Gastrocnemius medialis (tissue), 4 donors: ENCODE measurements at regions not wholly inside any gene's neighbourhood (a gene's known extent, or its start where the extent isn't known, plus 50 kb on each side); places are given as distances from the start of the nearest gene placed in this dataset.

Experiments used
- POLR2A ChIP-seq, 2 donors: fragments of 450-650 bp; IDR thresholded peaks; one replicate each; pipeline ENCODE4 v1.6.1; 2017; ENCODE audit warnings: antibody characterized with exemption in 2 of 2, mild to moderate bottlenecking in 2 of 2, moderate library complexity in 2 of 2
- TF ChIP-seq, protein P1 (sequence below), 5 experiments: fragments of 450-650 bp in 3 of 5; fragments of 200-600 bp in 2 of 5; sonication (generic) in 2 of 5; IDR thresholded peaks in 4 of 5; conservative IDR thresholded peaks in 1 of 5; 1 replicate in 4 of 5; 2 replicates in 1 of 5; pipeline ENCODE4 v1.5.1; 2016 to 2019; ENCODE audit warnings: antibody characterized with exemption in 5 of 5, mild to moderate bottlenecking in 3 of 5, moderate library complexity in 3 of 5

DNA sequence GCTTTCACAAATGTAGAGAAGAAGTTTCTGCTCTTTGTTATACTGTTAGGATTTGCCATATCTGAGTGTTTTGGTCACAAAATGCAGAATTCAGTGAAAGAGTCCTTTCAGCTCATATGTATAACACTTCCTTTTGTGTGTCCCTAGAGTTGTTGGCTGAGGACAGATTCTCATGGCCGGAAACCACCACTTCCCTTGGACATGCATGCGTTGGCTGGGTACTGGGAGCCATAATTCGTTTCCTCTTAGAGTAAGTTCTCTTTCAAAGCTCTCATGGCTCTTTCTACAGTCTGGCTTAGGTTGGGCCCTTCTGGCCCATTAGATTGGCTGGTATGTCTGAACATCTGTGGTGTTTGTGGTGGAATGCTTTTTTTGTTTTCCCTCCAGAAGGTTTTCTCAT is 298.5 kb downstream of the DIPK2A start:
- no peak for TF ChIP-seq POLR2A (IDR thresholded peaks at IDR 0.05)
- TF ChIP-seq, protein P1, sequence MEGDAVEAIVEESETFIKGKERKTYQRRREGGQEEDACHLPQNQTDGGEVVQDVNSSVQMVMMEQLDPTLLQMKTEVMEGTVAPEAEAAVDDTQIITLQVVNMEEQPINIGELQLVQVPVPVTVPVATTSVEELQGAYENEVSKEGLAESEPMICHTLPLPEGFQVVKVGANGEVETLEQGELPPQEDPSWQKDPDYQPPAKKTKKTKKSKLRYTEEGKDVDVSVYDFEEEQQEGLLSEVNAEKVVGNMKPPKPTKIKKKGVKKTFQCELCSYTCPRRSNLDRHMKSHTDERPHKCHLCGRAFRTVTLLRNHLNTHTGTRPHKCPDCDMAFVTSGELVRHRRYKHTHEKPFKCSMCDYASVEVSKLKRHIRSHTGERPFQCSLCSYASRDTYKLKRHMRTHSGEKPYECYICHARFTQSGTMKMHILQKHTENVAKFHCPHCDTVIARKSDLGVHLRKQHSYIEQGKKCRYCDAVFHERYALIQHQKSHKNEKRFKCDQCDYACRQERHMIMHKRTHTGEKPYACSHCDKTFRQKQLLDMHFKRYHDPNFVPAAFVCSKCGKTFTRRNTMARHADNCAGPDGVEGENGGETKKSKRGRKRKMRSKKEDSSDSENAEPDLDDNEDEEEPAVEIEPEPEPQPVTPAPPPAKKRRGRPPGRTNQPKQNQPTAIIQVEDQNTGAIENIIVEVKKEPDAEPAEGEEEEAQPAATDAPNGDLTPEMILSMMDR (IDR thresholded peaks at IDR 0.05 in 4 of 5, conservative IDR thresholded peaks at IDR 0.05 in 1 of 5): no peak
